ENCODE measurements at regions not wholly inside any gene's neighbourhood (a gene's known extent, or its start where the extent isn't known, plus 50 kb on each side); places are given as distances from the start of the nearest gene placed in this dataset.

GRCh38 chr5:2536632-2537377, 214.7 kb downstream of the IRX2 start:
- ChIA-PET CTCF (no interaction called here), POLR2A (no interaction called here)
- no peaks in the 10 kb centered on the region for H3K9me3 ChIP-seq (replicated peaks; ENCODE audit: control insufficient read depth, insufficient read depth, low read length)
- no peak for DNase-seq (ENCODE audit: low read depth, low spot score)
- H2AFZ ChIP-seq (ENCODE audit: low read depth, low read length), result no peak overlapping the region
- H4K20me1 ChIP-seq (replicated peaks; ENCODE audit: control insufficient read depth, extremely low read depth, insufficient read depth, low read length), result no peaks in the 10 kb centered on the region
- no peaks in the 10 kb centered on the region for H3K27me3 ChIP-seq (ENCODE audit: control insufficient read depth in 2 of 2, insufficient read depth in 2 of 2, low read length in 2 of 2)
- dilution Hi-C loops (cut with MboI; ENCODE audit: extremely low pct_ligation_motif_present, low sequenced_read_pairs), result no loop called here
- no peak overlapping the region for H3K9ac ChIP-seq (replicated peaks; ENCODE audit: extremely low read depth, insufficient read depth, low read length)
- TF ChIP-seq GATA2 (IDR thresholded peaks at IDR 0.05; ENCODE audit: insufficient read depth, insufficient read length, low read depth, low read length) (no peak), FOS (IDR thresholded peaks at IDR 0.05; ENCODE audit: borderline replicate concordance, insufficient read depth, low read length) (no peak), POLR2AphosphoS5 (IDR thresholded peaks at IDR 0.05; ENCODE audit: insufficient read depth, low read depth, low read length) (no peak), JUN (IDR thresholded peaks at IDR 0.05; ENCODE audit: borderline replicate concordance, insufficient read depth, insufficient read length, low read depth) (no peak), CTCF (IDR thresholded peaks at IDR 0.05; ENCODE audit: extremely low read depth in 1 of 2, insufficient read depth in 1 of 2, low read depth in 1 of 2, low read length in 2 of 2) (no peak), EZH2 (IDR thresholded peaks at IDR 0.05; ENCODE audit: borderline replicate concordance, low read depth, low read length, severe bottlenecking) (no peak), MAX (IDR thresholded peaks at IDR 0.05; ENCODE audit: insufficient read depth, insufficient read length) (no peak), POLR2A (IDR thresholded peaks at IDR 0.05; ENCODE audit: low read depth, low read length) (no peak), MYC (IDR thresholded peaks at IDR 0.05; ENCODE audit: low read depth, low read length) (no peak)
- H3K4me3 ChIP-seq (replicated peaks in 1 of 3; ENCODE audit: insufficient read depth in 1 of 3, low read depth in 1 of 3, low read length in 3 of 3), result no peak overlapping the region
- no peaks in the 10 kb centered on the region for H3K4me1 ChIP-seq (ENCODE audit: control insufficient read depth, extremely low read depth, insufficient read depth, low read length)
- no peak overlapping the region for H3K27ac ChIP-seq (ENCODE audit: insufficient read depth, low read depth, low read length)
- intact Hi-C loops (cut with micrococcal nuclease), result no loop called here
- H3K9me1 ChIP-seq (replicated peaks; ENCODE audit: control insufficient read depth, extremely low read depth, insufficient read depth, low read length), result no peaks in the 10 kb centered on the region
- no peak overlapping the region for H3K4me2 ChIP-seq (ENCODE audit: insufficient read depth, low read length)
- no peak for FAIRE-seq
- no TSS peak for BruUV-seq (replicated peaks)
- no peaks in the 10 kb centered on the region for H3K36me3 ChIP-seq (ENCODE audit: control insufficient read depth in 2 of 2, extremely low read depth in 1 of 2, insufficient read depth in 2 of 2, low read length in 2 of 2)
- no peaks in the 10 kb centered on the region for H3K79me2 ChIP-seq (ENCODE audit: control insufficient read depth, insufficient read depth, low read length)

Measured in endothelial cell of umbilical vein (primary cell).